DND-41 (cell line): ENCODE measurements at regions not wholly inside any gene's neighbourhood (a gene's known extent, or its start where the extent isn't known, plus 50 kb on each side); places are given as distances from the start of the nearest gene placed in this dataset.

Experiments
- CTCF ChIP-seq: IDR thresholded peaks from 2 replicates; pipeline ENCODE4 v1.5.1; 2012; ENCODE audit warnings: borderline replicate concordance, low read length, moderate library complexity, mild to moderate bottlenecking; ENCODE audit not compliant: poor library complexity, severe bottlenecking; ENCODE audit errors: extremely low read depth
- EZH2 ChIP-seq: IDR thresholded peaks from 3 replicates; pipeline ENCODE4 v1.6.1; 2012; ENCODE audit warnings: borderline replicate concordance, low read depth, mild to moderate bottlenecking, moderate library complexity, low read length, inconsistent platforms; ENCODE audit not compliant: severe bottlenecking

DNA sequence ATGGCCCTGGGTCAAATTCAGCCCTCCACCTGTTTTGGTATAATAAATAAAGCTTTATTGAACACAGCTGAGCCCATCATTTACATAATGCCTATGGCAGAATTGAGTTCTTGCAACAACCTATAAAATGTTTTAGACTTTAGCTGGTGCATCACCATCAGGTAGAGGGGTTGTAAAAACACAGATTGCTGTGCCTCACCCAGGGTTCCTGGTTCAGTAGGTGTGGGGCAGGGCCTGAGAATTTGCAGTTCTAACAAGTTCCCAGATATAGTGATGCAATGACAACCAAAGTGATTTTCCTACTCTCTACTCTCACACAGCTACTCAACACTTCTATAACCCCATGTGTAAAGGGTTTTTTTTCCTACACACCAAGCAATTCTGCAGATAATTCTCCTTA is 120.0 kb upstream of the EGFL6 start:
- TF ChIP-seq CTCF (no peak), EZH2 (no peak)
